WTC11 (cell line): ENCODE measurements at regions not wholly inside any gene's neighbourhood (a gene's known extent, or its start where the extent isn't known, plus 50 kb on each side); places are given as distances from the start of the nearest gene placed in this dataset.
A peak's percentile ranks its signal among the peaks of the same experiment; 100 is the strongest.

Source experiments
- ATAC-seq: fragments of 200-7000 bp; cut with Tn5 transposase; 2 replicates; pipeline ENCODE4 v1.10.0; 2021; ENCODE audit warnings: mild to moderate bottlenecking, moderate library complexity
- CTCF ChIA-PET: fragments of 300-600 bp; sonication (Branson Sonifier 250); formaldehyde crosslinking; loops from one replicate; lab custom pipeline; 2021; ENCODE audit warnings: antibody characterized with exemption; lab: Charles Lee
- POLR2A ChIA-PET: fragments of 350-600 bp; sonication (Branson Sonifier 250); formaldehyde crosslinking; loops from one replicate; lab custom pipeline; 2021; ENCODE audit warnings: antibody characterized with exemption; lab: Charles Lee
- DNase-seq: peaks from one replicate; pipeline ENCODE4 v3.0.0; 2021; ENCODE audit warnings: low spot score
- H3K27ac Mint-ChIP-seq: 2 replicates; pipeline ENCODE4 v1.8.0; 2021; ENCODE audit warnings: mixed read lengths
- H3K27me3 Mint-ChIP-seq: 2 replicates; pipeline ENCODE4 v1.8.0; 2021; ENCODE audit warnings: low read depth, mild to moderate bottlenecking, moderate library complexity, mixed read lengths
- H3K36me3 Mint-ChIP-seq: 2 replicates; pipeline ENCODE4 v1.8.0; 2021; ENCODE audit warnings: mixed read lengths
- H3K4me1 Mint-ChIP-seq: 2 replicates; pipeline ENCODE4 v1.8.0; 2022; ENCODE audit warnings: mixed read lengths
- H3K4me3 Mint-ChIP-seq: 2 replicates; pipeline ENCODE4 v1.8.0; 2021; ENCODE audit warnings: mild to moderate bottlenecking, moderate library complexity, mixed read lengths
- H3K9me3 Mint-ChIP-seq: 2 replicates; pipeline ENCODE4 v1.8.0; 2021; ENCODE audit warnings: mixed read lengths
- AFF4 ChIP-seq: sonication (generic); formaldehyde crosslinking; IDR thresholded peaks from 2 replicates; pipeline ENCODE4 v1.8.1; 2023; ENCODE audit warnings: mild to moderate bottlenecking, missing genetic modification reagents, borderline replicate concordance
- CBFB ChIP-seq: sonication (generic); formaldehyde crosslinking; IDR thresholded peaks from 2 replicates; pipeline ENCODE4 v1.8.1; 2022; ENCODE audit warnings: mild to moderate bottlenecking, low read depth, missing genetic modification reagents
- CREB1 ChIP-seq: sonication (generic); formaldehyde crosslinking; IDR thresholded peaks from 2 replicates; pipeline ENCODE4 v1.8.0; 2023; ENCODE audit warnings: mild to moderate bottlenecking, missing genetic modification reagents
- CTCF ChIP-seq: fragments of 200-600 bp; IDR thresholded peaks from 2 replicates; pipeline ENCODE4 v1.8.0; 2022; ENCODE audit warnings: antibody characterized with exemption
- E2F1 ChIP-seq: sonication (generic); formaldehyde crosslinking; IDR thresholded peaks from 2 replicates; pipeline ENCODE4 v1.8.0; 2022; ENCODE audit warnings: mild to moderate bottlenecking, missing genetic modification reagents
- ETV6 ChIP-seq: sonication (generic); formaldehyde crosslinking; IDR thresholded peaks from 2 replicates; pipeline ENCODE4 v1.8.1; 2022; ENCODE audit warnings: mild to moderate bottlenecking, missing genetic modification reagents
- MLX ChIP-seq: sonication (generic); formaldehyde crosslinking; IDR thresholded peaks from 2 replicates; pipeline ENCODE4 v1.8.1; 2023; ENCODE audit warnings: mild to moderate bottlenecking, missing genetic modification reagents, moderate library complexity
- RELA ChIP-seq: sonication (generic); formaldehyde crosslinking; IDR thresholded peaks from 2 replicates; pipeline ENCODE4 v1.8.1; 2022; ENCODE audit warnings: missing genetic modification reagents, mild to moderate bottlenecking, borderline replicate concordance
- SOX15 ChIP-seq: fragments of 250-450 bp; sonication (Bioruptor Pico); IDR thresholded peaks from 2 replicates; pipeline ENCODE4 v1.9.0; 2021; ENCODE audit warnings: mild to moderate bottlenecking
- TP53 ChIP-seq: sonication (generic); formaldehyde crosslinking; IDR thresholded peaks from 2 replicates; pipeline ENCODE4 v1.8.1; 2023; ENCODE audit warnings: mild to moderate bottlenecking, missing genetic modification reagents
- ZBTB43 ChIP-seq: sonication (generic); formaldehyde crosslinking; IDR thresholded peaks from 2 replicates; pipeline ENCODE4 v1.8.1; 2023; ENCODE audit warnings: mild to moderate bottlenecking, missing genetic modification reagents
- ZNF263 ChIP-seq: sonication (generic); formaldehyde crosslinking; IDR thresholded peaks from 2 replicates; pipeline ENCODE4 v1.8.1; 2022; ENCODE audit warnings: low read depth, mild to moderate bottlenecking, moderate library complexity, missing genetic modification reagents
- ZNF416 ChIP-seq: fragments of 250-450 bp; sonication (Bioruptor Pico); IDR thresholded peaks from 2 replicates; pipeline ENCODE4 v1.9.0; 2021; ENCODE audit warnings: mild to moderate bottlenecking, inconsistent platforms
- ZNF425 ChIP-seq: fragments of 250-450 bp; sonication (Bioruptor Pico); conservative IDR thresholded peaks from 2 replicates; pipeline ENCODE4 v1.9.0; 2021; ENCODE audit warnings: mild to moderate bottlenecking

- TF ChIP-seq AFF4 (CRISPR knock-in tag), result no peak
- TF ChIP-seq CTCF, result no peak
- no peak for TF ChIP-seq ZNF416 (CRISPR knock-in tag)
- TF ChIP-seq TP53 (CRISPR knock-in tag), result no peak
- no peak for TF ChIP-seq ZNF263 (CRISPR knock-in tag)
- TF ChIP-seq RELA, result no peak
- TF ChIP-seq ZBTB43 (CRISPR knock-in tag), result no peak
- TF ChIP-seq E2F1 (CRISPR knock-in tag), result no peak
- TF ChIP-seq SOX15 (CRISPR knock-in tag), result no peak
- TF ChIP-seq ETV6, result no peak
- no peak for TF ChIP-seq ZNF425 (CRISPR knock-in tag)
These were observed 609.9 kb downstream of the BUD13 start (continued) for GRCh38 chr11:116162886-116163230.

GRCh38 chr11:116162086-116162885 is 610.5 kb downstream of the BUD13 start:
- no peak for DNase-seq
- Mint-ChIP-seq H3K36me3 (no peaks in the 10 kb centered on the region), H3K9me3 (no peaks in the 10 kb centered on the region), H3K27me3 (no peaks in the 10 kb centered on the region; the same call in 1 of the 2 replicates), H3K4me1 (peaks cover 20% of the 10 kb centered on the region), H3K4me3 (peak overlapping the region; percentile 46), H3K27ac (no peak overlapping the region)
- POLR2A ChIA-PET, result no interaction called here
- TF ChIP-seq MLX (CRISPR knock-in tag), result no peak
- no peak for TF ChIP-seq CBFB (CRISPR knock-in tag)
- no peak for TF ChIP-seq AFF4 (CRISPR knock-in tag)
- no peak for TF ChIP-seq CREB1
- TF ChIP-seq CTCF, result no peak
- CTCF ChIA-PET, result no interaction called here
- ATAC-seq, result peak; percentile 34
